HCT116 (cell line): ENCODE measurements at regions not wholly inside any gene's neighbourhood (a gene's known extent, or its start where the extent isn't known, plus 50 kb on each side); places are given as distances from the start of the nearest gene placed in this dataset.

ENCODE experiments used
- CTCF ChIP-seq, 3 experiments: fragments of 200-600 bp in 1 of 3; sonication (generic) in 1 of 3; IDR thresholded peaks in 2 of 3; conservative IDR thresholded peaks in 1 of 3; 2 replicates each; pipeline ENCODE4 v1.5.1; 2012 to 2017; ENCODE audit warnings: low read depth in 2 of 3, low read length in 2 of 3, antibody characterized with exemption in 1 of 3, borderline replicate concordance in 1 of 3, control low read depth in 1 of 3, mild to moderate bottlenecking in 1 of 3, mixed read lengths in 1 of 3, mixed run types in 1 of 3, moderate library complexity in 1 of 3; ENCODE audit not compliant: insufficient read depth in 1 of 3
- EGR1 ChIP-seq: IDR thresholded peaks from 2 replicates; pipeline ENCODE4 v1.6.1; 2012; ENCODE audit warnings: low read depth
- EZH2 ChIP-seq: fragments of 200-600 bp; sonication (generic); IDR thresholded peaks from 2 replicates; pipeline ENCODE4 v1.6.1; 2017; ENCODE audit warnings: antibody characterized with exemption, mixed run types
- EZH2phosphoT487 ChIP-seq: fragments of 200-600 bp; IDR thresholded peaks from 2 replicates; pipeline ENCODE4 v1.6.1; 2018; ENCODE audit warnings: antibody characterized with exemption, borderline replicate concordance
- JUND ChIP-seq: IDR thresholded peaks from 2 replicates; pipeline ENCODE4 v1.6.1; 2012
- POLR2A ChIP-seq: IDR thresholded peaks from 2 replicates; pipeline ENCODE4 v1.7.0; 2011; ENCODE audit warnings: borderline replicate concordance; ENCODE audit not compliant: insufficient read depth, insufficient read length; ENCODE audit errors: extremely low read depth
- POLR2AphosphoS5 ChIP-seq: IDR thresholded peaks from 2 replicates; pipeline ENCODE4 v1.6.1; 2011; ENCODE audit warnings: mild to moderate bottlenecking, low read depth, low read length, moderate library complexity
- RAD21 ChIP-seq: IDR thresholded peaks from 2 replicates; pipeline ENCODE4 v1.6.1; 2012; ENCODE audit warnings: low read depth, mild to moderate bottlenecking
- SIN3A ChIP-seq: IDR thresholded peaks from 2 replicates; pipeline ENCODE4 v1.6.1; 2012; ENCODE audit warnings: low read depth
- SRF ChIP-seq: IDR thresholded peaks from 2 replicates; pipeline ENCODE4 v1.6.1; 2012; ENCODE audit warnings: low read depth
- YY1 ChIP-seq: IDR thresholded peaks from 2 replicates; pipeline ENCODE4 v1.6.1; 2011; ENCODE audit warnings: low read length, low read depth, moderate library complexity, mild to moderate bottlenecking; ENCODE audit not compliant: insufficient replicate concordance; ENCODE audit errors: extremely low read depth

GRCh38 chr3:18079062-18079461, 336.6 kb upstream of the TBC1D5 start:
- no peak for TF ChIP-seq SRF
- no peak for TF ChIP-seq CTCF (IDR thresholded peaks at IDR 0.05 in 2 of 3, conservative IDR thresholded peaks at IDR 0.05 in 1 of 3; ENCODE audit: borderline replicate concordance in 1 of 3, insufficient read depth in 1 of 3, low read depth in 2 of 3, low read length in 2 of 3)
- no peak for TF ChIP-seq SIN3A
- no peak for TF ChIP-seq EGR1
- TF ChIP-seq POLR2AphosphoS5: no peak
- TF ChIP-seq EZH2: no peak
- TF ChIP-seq POLR2A: no peak
- no peak for TF ChIP-seq EZH2phosphoT487
- TF ChIP-seq YY1: no peak
- TF ChIP-seq JUND: no peak
- TF ChIP-seq RAD21: no peak
